KBM-7 (cell line): ENCODE measurements at regions not wholly inside any gene's neighbourhood (a gene's known extent, or its start where the extent isn't known, plus 50 kb on each side); places are given as distances from the start of the nearest gene placed in this dataset.
"Not testable (repeated sequence)": the region's sequence is repeated elsewhere in the genome, so short reads cannot be mapped to it uniquely, and the experiment has no call there.

Source experiments
- DNase-seq: peaks from one replicate; pipeline ENCODE4 v3.0.0-alpha.2; 2015
- in situ Hi-C: fragments of 300-500 bp; cut with MboI; formaldehyde crosslinking; loops from 2 replicates; pipeline ENCODE4 v1.14.3; 2020; ENCODE audit warnings: low sequenced_read_pairs, low pct_unique_long_range_greater_than_20kb, mixed read lengths

- no peak for DNase-seq
- in situ Hi-C loops, result no loop called here
These were observed 362.6 kb upstream of the ID2 start for GRCh38 chr2:8319219-8319618.

GRCh38 chr2:8320311-8321066 lies 361.4 kb upstream of the ID2 start:
- in situ Hi-C loops, result no loop called here
- no peak for DNase-seq

- in situ Hi-C loops, result no loop called here
- no peak for DNase-seq
These were observed 359.2 kb upstream of the ID2 start for GRCh38 chr2:8322634-8323033.

- in situ Hi-C loops, result no loop called here
- DNase-seq, result no peak
These were observed 357.5 kb upstream of the ID2 start for GRCh38 chr2:8324164-8324856.

- in situ Hi-C loops, result no loop called here
These were observed 357.0 kb upstream of the ID2 start for GRCh38 chr2:8324901-8325300.

GRCh38 chr2:8327371-8328100 lies 354.3 kb upstream of the ID2 start:
- in situ Hi-C loops, result no loop called here
- DNase-seq, result no peak

More at GRCh38 chr2:8324901-8325300, 357.0 kb upstream of the ID2 start:
- no peak for DNase-seq

GRCh38 chr2:8328217-8328616 lies 353.6 kb upstream of the ID2 start:
- in situ Hi-C loops, result no loop called here
- no peak for DNase-seq

- in situ Hi-C loops, result no loop called here
- no peak for DNase-seq
These were observed 351.9 kb upstream of the ID2 start for GRCh38 chr2:8329660-8330622.

GRCh38 chr2:8331068-8331467 lies 350.8 kb upstream of the ID2 start:
- in situ Hi-C loops, result no loop called here
- no peak for DNase-seq

- DNase-seq, result no peak
- in situ Hi-C loops, result no loop called here
These were observed 349.2 kb upstream of the ID2 start for GRCh38 chr2:8332646-8333045.

GRCh38 chr2:8333177-8333831 lies 348.6 kb upstream of the ID2 start:
- in situ Hi-C loops, result no loop called here

GRCh38 chr2:8333832-8334187 lies 348.0 kb upstream of the ID2 start:
- in situ Hi-C loops, DNase-seq: not testable (repeated sequence)

More at GRCh38 chr2:8333177-8333831, 348.6 kb upstream of the ID2 start:
- DNase-seq, result no peak

GRCh38 chr2:8334866-8335325 lies 347.0 kb upstream of the ID2 start:
- in situ Hi-C loops, result no loop called here
- peak; percentile 25 for DNase-seq

- in situ Hi-C loops, result no loop called here
- no peak for DNase-seq
These were observed 346.1 kb upstream of the ID2 start for GRCh38 chr2:8335801-8336200.

GRCh38 chr2:8337321-8337720 lies 344.5 kb upstream of the ID2 start:
- in situ Hi-C loops, result no loop called here
- DNase-seq, result peak; percentile 3

GRCh38 chr2:8342407-8342806 lies 339.4 kb upstream of the ID2 start:
- in situ Hi-C loops, result no loop called here

GRCh38 chr2:8343031-8343430 lies 338.8 kb upstream of the ID2 start:
- in situ Hi-C loops, result no loop called here
- no peak for DNase-seq

More at GRCh38 chr2:8342407-8342806, 339.4 kb upstream of the ID2 start:
- DNase-seq, result no peak
